ENCODE measurements at regions not wholly inside any gene's neighbourhood (a gene's known extent, or its start where the extent isn't known, plus 50 kb on each side); places are given as distances from the start of the nearest gene placed in this dataset.
A peak's percentile ranks its signal among the peaks of the same experiment; 100 is the strongest.

GRCh38 chr11:19349340-19350025 is 108.7 kb upstream of the E2F8 start (continued):
- no peak for TF ChIP-seq ISL1 (CRISPR knock-in tag; IDR thresholded peaks at IDR 0.05)

GRCh38 chr11:19347911-19348310 is 107.2 kb upstream of the E2F8 start:
- TF ChIP-seq ZNF565 (CRISPR knock-in tag; conservative IDR thresholded peaks at IDR 0.05; ENCODE audit: low read depth) = no peak
- TF ChIP-seq RARB (CRISPR knock-in tag; IDR thresholded peaks at IDR 0.05) = no peak
- TF ChIP-seq ISL1 (CRISPR knock-in tag; IDR thresholded peaks at IDR 0.05) = no peak
- TF ChIP-seq ZNF8 (CRISPR knock-in tag; IDR thresholded peaks at IDR 0.05) = no peak
- no peak for TF ChIP-seq ZC3H10 (CRISPR knock-in tag; IDR thresholded peaks at IDR 0.05)
- TF ChIP-seq ZFP30 (CRISPR knock-in tag; IDR thresholded peaks at IDR 0.05) = no peak
- TF ChIP-seq OSR1 (CRISPR knock-in tag; IDR thresholded peaks at IDR 0.05) = no peak
- TF ChIP-seq TCF4 (CRISPR knock-in tag; IDR thresholded peaks at IDR 0.05; ENCODE audit: borderline replicate concordance) = no peak
- no peak for TF ChIP-seq CREB5 (CRISPR knock-in tag; IDR thresholded peaks at IDR 0.05; ENCODE audit: low read depth)
- no peak for ATAC-seq

GRCh38 chr11:19345848-19346681 is 105.3 kb upstream of the E2F8 start:
- ATAC-seq = peak; percentile 41
- TF ChIP-seq CSDC2 (CRISPR knock-in tag; IDR thresholded peaks at IDR 0.05) (no peak), GLIS3 (CRISPR knock-in tag; IDR thresholded peaks at IDR 0.05) (no peak), PATZ1 (CRISPR knock-in tag; IDR thresholded peaks at IDR 0.05; ENCODE audit: borderline replicate concordance) (no peak), ZFP30 (CRISPR knock-in tag; IDR thresholded peaks at IDR 0.05) (no peak)

- ATAC-seq = peak; percentile 64
- TF ChIP-seq ISL1 (CRISPR knock-in tag; IDR thresholded peaks at IDR 0.05) = no peak
- TF ChIP-seq ZNF8 (CRISPR knock-in tag; IDR thresholded peaks at IDR 0.05) = no peak
- no peak for TF ChIP-seq TCF4 (CRISPR knock-in tag; IDR thresholded peaks at IDR 0.05; ENCODE audit: borderline replicate concordance)
- no peak for TF ChIP-seq ZNF565 (CRISPR knock-in tag; conservative IDR thresholded peaks at IDR 0.05; ENCODE audit: low read depth)
- TF ChIP-seq CREB5 (CRISPR knock-in tag; IDR thresholded peaks at IDR 0.05; ENCODE audit: low read depth) = no peak
- no peak for TF ChIP-seq ZC3H10 (CRISPR knock-in tag; IDR thresholded peaks at IDR 0.05)
- TF ChIP-seq OSR1 (CRISPR knock-in tag; IDR thresholded peaks at IDR 0.05) = no peak
- TF ChIP-seq TOX (CRISPR knock-in tag; IDR thresholded peaks at IDR 0.05; ENCODE audit: borderline replicate concordance) = no peak
- no peak for TF ChIP-seq CSDC2 (CRISPR knock-in tag; IDR thresholded peaks at IDR 0.05)
- TF ChIP-seq ZFP3 (CRISPR knock-in tag; IDR thresholded peaks at IDR 0.05) = no peak
These were observed 104.7 kb upstream of the E2F8 start for GRCh38 chr11:19345519-19345847.

- peak; percentile 70 for ATAC-seq
- TF ChIP-seq RARB (CRISPR knock-in tag; IDR thresholded peaks at IDR 0.05) (no peak), ZC3H10 (CRISPR knock-in tag; IDR thresholded peaks at IDR 0.05) (no peak), POU6F1 (CRISPR knock-in tag; IDR thresholded peaks at IDR 0.05; ENCODE audit: borderline replicate concordance, low read depth) (no peak), CREB5 (CRISPR knock-in tag; IDR thresholded peaks at IDR 0.05; ENCODE audit: low read depth) (no peak), PATZ1 (CRISPR knock-in tag; IDR thresholded peaks at IDR 0.05; ENCODE audit: borderline replicate concordance) (no peak), TOX (CRISPR knock-in tag; IDR thresholded peaks at IDR 0.05; ENCODE audit: borderline replicate concordance) (no peak), ZNF70 (CRISPR knock-in tag; IDR thresholded peaks at IDR 0.05) (no peak), ZFP30 (CRISPR knock-in tag; IDR thresholded peaks at IDR 0.05) (no peak), GLIS3 (CRISPR knock-in tag; IDR thresholded peaks at IDR 0.05) (no peak), SNAI2 (CRISPR knock-in tag; IDR thresholded peaks at IDR 0.05) (no peak), CSRNP3 (CRISPR knock-in tag; IDR thresholded peaks at IDR 0.05) (no peak), ZNF565 (CRISPR knock-in tag; conservative IDR thresholded peaks at IDR 0.05; ENCODE audit: low read depth) (no peak), CSDC2 (CRISPR knock-in tag; IDR thresholded peaks at IDR 0.05) (no peak)
These were observed 104.1 kb upstream of the E2F8 start for GRCh38 chr11:19344661-19345518.
